ENCODE measurements at regions not wholly inside any gene's neighbourhood (a gene's known extent, or its start where the extent isn't known, plus 50 kb on each side); places are given as distances from the start of the nearest gene placed in this dataset.

GRCh38 chr9:31740705-31741104 is 643.7 kb upstream of the ACO1 start:
- Histone ChIP-seq H3K4me3 (replicated peaks in 1 of 2; ENCODE audit: low read depth in 1 of 2, low read length in 2 of 2) (no peak overlapping the region), H3K27me3 (ENCODE audit: insufficient read depth, low read length) (no peaks in the 10 kb centered on the region), H3K4me2 (ENCODE audit: low read length) (no peak overlapping the region), H3K79me2 (ENCODE audit: insufficient read depth, low read length) (no peaks in the 10 kb centered on the region), H2AFZ (ENCODE audit: low read depth, low read length, poor library complexity, severe bottlenecking) (no peak overlapping the region), H3K9ac (ENCODE audit: low read length) (no peak overlapping the region), H4K20me1 (ENCODE audit: insufficient read depth) (no peaks in the 10 kb centered on the region), H3K9me3 (ENCODE audit: control insufficient read depth in 1 of 2, insufficient read depth in 1 of 2, low read depth in 1 of 2, low read length in 2 of 2) (no peaks in the 10 kb centered on the region), H3K27ac (ENCODE audit: low read depth, low read length) (no peak overlapping the region), H3K4me1 (ENCODE audit: control insufficient read depth in 1 of 2, insufficient read depth in 2 of 2, low read length in 2 of 2) (no peaks in the 10 kb centered on the region), H3K9me2 (ENCODE audit: insufficient read depth) (no peaks in the 10 kb centered on the region), H3K36me3 (ENCODE audit: control insufficient read depth in 1 of 2, insufficient read depth in 2 of 2, low read length in 2 of 2) (no peaks in the 10 kb centered on the region)
- no peak for ATAC-seq
- RAD21 ChIA-PET (ENCODE audit: low non-redundant PET in 1 of 2, low total read pairs in 2 of 2, uncharacterized antibody in 2 of 2, unreplicated experiment in 2 of 2) = no interaction called here
- TF ChIP-seq ZFX (IDR thresholded peaks at IDR 0.05) = no peak
- TF ChIP-seq RAD21 (IDR thresholded peaks at IDR 0.05; ENCODE audit: low read depth) = no peak
- CTCF ChIA-PET = no interaction called here
- DNase-seq (ENCODE audit: low read depth, low spot score) = no peak
- BruUV-seq (replicated peaks) = no TSS peak
- intact Hi-C loops (cut with micrococcal nuclease) = no loop called here
- POLR2A ChIA-PET = no interaction called here

- TF ChIP-seq ZNF274 (IDR thresholded peaks at IDR 0.05; ENCODE audit: low read depth, low read length) (no peak), SRF (IDR thresholded peaks at IDR 0.05; ENCODE audit: low read depth) (no peak), ZFX (IDR thresholded peaks at IDR 0.05) (no peak), CBX3 (IDR thresholded peaks at IDR 0.05; ENCODE audit: low read depth) (no peak), FOSL1 (IDR thresholded peaks at IDR 0.05; ENCODE audit: low read depth) (no peak), EGR1 (IDR thresholded peaks at IDR 0.05; ENCODE audit: low read depth) (no peak), EZH2 (IDR thresholded peaks at IDR 0.05) (no peak), CEBPB (IDR thresholded peaks at IDR 0.05; ENCODE audit: low read depth) (no peak), ELF1 (IDR thresholded peaks at IDR 0.05; ENCODE audit: borderline replicate concordance, low read depth) (no peak), YY1 (IDR thresholded peaks at IDR 0.05; ENCODE audit: extremely low read depth, insufficient replicate concordance, low read depth, low read length) (no peak), REST (IDR thresholded peaks at IDR 0.05; ENCODE audit: low read depth) (no peak), POLR2A (IDR thresholded peaks at IDR 0.05; ENCODE audit: borderline replicate concordance, extremely low read depth, insufficient read depth, insufficient read length) (no peak), MAX (IDR thresholded peaks at IDR 0.05) (no peak), TCF7L2 (IDR thresholded peaks at IDR 0.05; ENCODE audit: borderline replicate concordance, extremely low read depth, insufficient read depth, insufficient read length) (no peak), POLR2AphosphoS5 (IDR thresholded peaks at IDR 0.05; ENCODE audit: low read depth, low read length) (no peak), SP1 (IDR thresholded peaks at IDR 0.05; ENCODE audit: low read depth) (no peak)
- H3K79me2 ChIP-seq (ENCODE audit: insufficient read depth, low read length) = no peaks in the 10 kb centered on the region
- ChIA-PET CTCF (no interaction called here), POLR2A (no interaction called here), RAD21 (ENCODE audit: low non-redundant PET in 1 of 2, low total read pairs in 2 of 2, uncharacterized antibody in 2 of 2, unreplicated experiment in 2 of 2) (no interaction called here)
- ATAC-seq (no peak), DNase-seq (ENCODE audit: low read depth, low spot score) (no peak)
- no peaks in the 10 kb centered on the region for H3K4me1 ChIP-seq (ENCODE audit: control insufficient read depth in 1 of 2, insufficient read depth in 2 of 2, low read length in 2 of 2)
- intact Hi-C loops (cut with micrococcal nuclease) = no loop called here
- no peak overlapping the region for H3K9ac ChIP-seq (ENCODE audit: low read length)
- no TSS peak for BruUV-seq (replicated peaks)
- H3K36me3 ChIP-seq (ENCODE audit: control insufficient read depth in 1 of 2, insufficient read depth in 2 of 2, low read length in 2 of 2) = no peaks in the 10 kb centered on the region
- H4K20me1 ChIP-seq (ENCODE audit: insufficient read depth) = no peaks in the 10 kb centered on the region
- H3K27ac ChIP-seq (ENCODE audit: low read depth, low read length) = no peak overlapping the region
- H3K9me2 ChIP-seq (ENCODE audit: insufficient read depth) = no peaks in the 10 kb centered on the region
- no peaks in the 10 kb centered on the region for H3K9me3 ChIP-seq (ENCODE audit: control insufficient read depth in 1 of 2, insufficient read depth in 1 of 2, low read depth in 1 of 2, low read length in 2 of 2)
- no peak overlapping the region for H3K4me3 ChIP-seq (replicated peaks in 1 of 2; ENCODE audit: low read depth in 1 of 2, low read length in 2 of 2)
- no peaks in the 10 kb centered on the region for H3K27me3 ChIP-seq (ENCODE audit: insufficient read depth, low read length)
- no peak overlapping the region for H3K4me2 ChIP-seq (ENCODE audit: low read length)
- no peak overlapping the region for H2AFZ ChIP-seq (ENCODE audit: low read depth, low read length, poor library complexity, severe bottlenecking)
Measured at GRCh38 chr9:31744589-31744988, 639.9 kb upstream of the ACO1 start.
